HG03521 (cell line): ENCODE measurements at regions not wholly inside any gene's neighbourhood (a gene's known extent, or its start where the extent isn't known, plus 50 kb on each side); places are given as distances from the start of the nearest gene placed in this dataset.

Experiments
- ATAC-seq: cut with Tn5 transposase; IDR thresholded peaks from one replicate; pipeline ENCODE4 v1.9.1; 2021; ENCODE audit warnings: mild to moderate bottlenecking, moderate library complexity; ENCODE audit not compliant: unreplicated experiment

DNA sequence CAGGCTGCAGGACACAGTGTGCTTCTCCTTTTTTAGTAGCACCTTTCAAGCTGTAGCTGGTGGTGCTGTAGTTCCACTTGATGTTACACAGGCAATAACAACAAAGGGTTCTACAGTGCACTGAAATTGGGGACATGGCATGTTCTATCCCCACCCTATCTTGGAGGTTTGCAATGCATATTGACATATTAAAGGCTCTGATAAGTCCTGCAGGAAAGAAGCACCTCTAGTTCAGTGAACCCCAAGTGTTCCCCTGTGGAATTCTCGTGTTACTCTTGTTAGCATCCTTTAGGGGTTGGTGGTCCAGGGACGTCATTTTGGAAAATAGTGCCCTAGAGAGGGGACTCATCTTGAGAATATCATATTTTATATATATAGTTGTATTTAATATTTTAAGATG lies 337.6 kb downstream of the DHX35 start:
- no peak for ATAC-seq

DNA sequence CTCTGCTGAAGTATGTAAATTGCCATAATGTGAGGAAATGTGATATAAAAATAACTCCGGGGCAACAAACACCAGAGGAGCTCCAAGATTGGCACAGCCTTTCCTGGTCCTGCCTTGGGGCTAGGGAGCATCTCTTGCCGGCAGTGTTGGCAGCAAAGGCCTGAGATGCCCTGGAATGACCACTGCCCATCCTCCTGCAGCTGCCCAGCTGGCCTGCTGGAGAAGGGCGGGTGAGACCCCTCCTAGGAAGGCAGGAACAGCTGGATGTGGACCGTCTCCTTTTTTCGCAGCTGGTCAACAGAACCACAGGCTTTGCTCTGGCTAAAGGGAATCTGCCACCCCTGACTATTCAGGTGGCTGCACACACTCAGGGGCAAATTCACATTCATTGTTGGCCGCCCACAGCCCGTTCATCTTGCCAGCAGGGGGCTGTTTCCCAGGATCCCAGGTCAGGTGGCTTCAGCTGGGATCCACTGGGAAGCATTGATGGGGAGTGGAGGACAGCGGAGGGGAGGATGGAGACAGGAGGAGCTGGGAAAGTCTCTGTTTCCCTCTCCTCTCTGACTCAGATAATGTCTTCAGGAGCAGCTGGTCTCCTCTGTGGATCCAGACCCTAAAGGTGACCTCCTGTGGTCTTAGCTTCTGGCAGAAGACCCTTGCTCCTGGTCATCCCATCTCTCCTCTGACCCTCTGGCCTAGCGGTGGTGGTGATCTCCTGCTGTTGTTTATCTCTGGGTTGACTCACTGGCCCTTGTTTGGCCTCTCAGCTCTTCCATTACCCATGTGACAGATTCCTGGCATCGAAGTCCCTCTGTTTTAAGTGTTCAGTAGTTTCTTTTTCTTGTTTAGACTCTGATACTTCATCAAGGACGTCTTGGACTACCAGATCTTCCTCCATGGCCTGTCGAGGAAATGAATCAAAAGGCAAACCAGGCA lies 336.7 kb downstream of the DHX35 start:
- ATAC-seq = no peak

DNA sequence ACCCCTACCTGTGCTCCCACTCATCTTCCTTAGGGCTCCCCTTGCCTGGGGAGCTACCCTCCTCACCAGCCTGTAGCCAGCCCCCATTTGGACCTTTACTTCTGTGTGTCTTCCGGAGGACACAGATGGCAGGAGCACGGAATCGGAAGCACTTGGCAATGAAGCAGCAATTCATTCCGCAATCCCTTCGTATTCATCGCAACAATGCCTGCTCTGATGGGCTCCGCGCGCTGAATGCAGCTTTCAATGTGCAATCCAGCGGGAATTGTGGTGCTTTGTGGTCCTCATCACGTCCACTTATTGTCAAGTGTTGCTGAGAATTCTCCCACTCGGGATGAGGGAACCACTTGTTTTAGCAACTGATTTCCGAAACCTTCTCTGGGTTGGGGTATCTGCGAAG lies 336.0 kb downstream of the DHX35 start:
- no peak for ATAC-seq

DNA sequence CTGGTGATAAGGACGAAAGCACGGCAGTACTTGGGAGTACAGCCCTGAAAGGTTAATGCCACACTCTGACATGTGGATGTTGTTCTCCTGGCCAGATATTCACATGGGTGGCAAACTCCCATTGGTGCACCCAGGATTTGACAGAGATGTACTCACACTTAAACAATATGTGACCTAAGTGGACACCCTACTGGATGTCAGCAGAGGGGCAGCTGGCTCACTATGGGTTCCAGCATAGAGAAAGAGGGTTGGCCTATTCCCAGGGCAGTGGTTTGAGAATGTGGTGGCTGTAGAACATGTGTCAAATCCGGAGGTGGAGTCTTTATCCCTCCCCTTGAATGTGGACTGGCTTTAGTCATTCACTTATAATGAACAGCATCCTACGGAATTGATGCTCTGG lies 333.2 kb downstream of the DHX35 start:
- ATAC-seq = no peak

DNA sequence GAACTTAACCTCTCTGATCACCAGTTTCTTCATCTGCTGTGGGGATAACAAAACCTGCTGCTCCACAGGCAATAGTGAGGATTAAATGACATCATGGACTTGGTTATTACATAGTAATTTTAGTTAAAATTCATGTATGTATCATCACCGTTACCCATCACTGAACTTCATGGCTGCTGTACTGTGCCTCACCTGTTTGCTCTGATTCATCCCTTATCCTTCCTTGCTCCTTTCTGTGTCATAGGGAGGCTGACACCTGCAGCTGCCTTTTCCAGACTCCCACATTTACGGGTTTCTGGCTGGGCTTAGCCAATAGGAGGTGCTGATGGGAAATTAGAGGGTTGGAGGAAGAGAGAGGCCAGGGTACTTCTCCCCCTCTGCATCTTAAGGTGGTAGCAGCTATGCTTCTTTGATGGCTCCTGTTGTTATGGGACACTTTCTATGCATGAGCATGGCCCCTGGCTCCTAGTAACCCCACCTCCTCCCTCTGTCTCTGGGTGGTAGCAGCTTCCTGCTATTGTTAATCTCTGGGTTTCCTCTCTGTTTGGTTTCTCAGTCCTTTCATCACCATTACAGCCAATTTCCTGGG lies 332.1 kb downstream of the DHX35 start:
- no peak for ATAC-seq

DNA sequence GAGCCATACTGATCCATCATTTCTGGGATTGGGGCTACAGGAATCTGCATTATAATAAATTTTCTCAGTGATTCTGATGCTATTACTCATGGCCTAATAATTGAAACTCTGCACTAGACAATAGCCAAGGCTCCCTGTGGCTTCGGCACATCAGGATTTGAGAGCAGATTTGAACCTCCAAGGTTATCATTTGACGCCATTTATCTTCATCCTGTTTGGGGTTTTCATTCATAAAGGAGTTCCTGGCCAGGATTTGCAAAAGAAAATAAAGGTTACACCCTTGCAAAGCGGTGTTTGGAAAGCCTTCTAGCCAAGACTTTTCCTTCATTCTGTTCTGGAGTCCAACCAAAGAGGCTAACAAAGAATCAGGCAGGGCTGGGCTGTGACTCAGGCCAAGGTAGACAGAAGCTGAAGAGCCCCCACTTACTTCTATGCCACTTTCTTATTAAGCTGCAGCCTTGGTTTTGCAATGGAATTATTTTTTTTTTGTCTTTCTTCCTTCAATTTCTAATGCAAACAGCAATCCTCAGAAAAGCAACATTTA lies 330.1 kb downstream of the DHX35 start:
- ATAC-seq = no peak

DNA sequence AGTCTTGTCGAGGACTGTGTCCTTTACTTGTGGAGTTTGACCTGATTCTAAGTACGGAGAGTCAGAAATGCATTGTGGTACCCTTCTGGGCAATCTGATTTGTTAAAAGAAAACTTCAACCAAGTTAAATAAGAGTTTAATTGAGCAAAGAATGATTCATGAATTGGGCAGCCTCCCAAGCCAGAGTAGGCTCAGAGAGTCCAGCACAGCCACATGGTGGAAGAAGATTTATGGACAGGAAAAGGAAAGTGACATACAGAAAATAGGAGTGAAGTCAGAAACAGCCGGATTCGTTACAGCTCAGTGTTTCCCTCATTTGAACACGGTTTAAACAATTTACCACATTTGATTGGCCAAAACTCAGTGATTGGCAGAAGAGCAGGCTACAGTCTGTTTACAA lies 329.2 kb downstream of the DHX35 start:
- no peak for ATAC-seq

DNA sequence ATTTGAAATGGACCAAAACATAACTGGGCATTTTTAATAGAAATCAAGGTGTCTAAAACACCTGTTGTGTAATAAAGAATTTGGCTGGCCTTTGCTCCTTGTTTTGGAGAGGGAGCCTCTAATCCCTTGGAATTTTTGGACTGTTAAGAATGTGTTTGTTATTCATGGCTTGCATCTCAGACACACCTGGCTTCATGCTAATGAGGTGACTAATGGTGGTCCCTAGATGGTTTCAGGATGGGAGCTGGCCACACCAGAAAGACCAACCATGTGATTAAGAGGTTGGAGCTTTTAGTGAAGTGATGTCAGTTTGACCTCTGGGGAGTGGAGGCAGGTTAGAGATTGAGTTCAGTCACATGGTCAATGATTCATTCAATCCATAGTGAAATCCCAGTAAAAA lies 328.4 kb downstream of the DHX35 start:
- ATAC-seq = no peak

DNA sequence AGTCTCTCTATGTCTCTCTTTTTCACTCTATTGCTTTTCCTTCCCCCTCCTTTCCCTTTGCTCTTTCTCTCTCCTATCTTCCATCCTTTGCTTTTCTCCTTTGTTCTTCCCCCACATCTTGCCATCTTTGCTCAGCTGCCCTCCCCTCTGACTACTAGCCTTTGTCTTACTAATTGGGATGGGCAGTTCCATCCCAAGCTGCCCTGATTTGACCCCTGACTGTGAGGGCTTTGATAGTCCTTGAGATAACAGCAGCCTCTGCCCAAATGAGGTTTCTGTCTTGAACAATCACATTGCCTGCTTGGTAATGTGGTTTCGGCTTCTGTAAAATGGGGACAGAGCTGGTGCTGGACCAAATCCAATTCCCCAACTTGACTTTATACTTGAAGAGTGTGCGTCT lies 327.7 kb downstream of the DHX35 start:
- no peak for ATAC-seq

DNA sequence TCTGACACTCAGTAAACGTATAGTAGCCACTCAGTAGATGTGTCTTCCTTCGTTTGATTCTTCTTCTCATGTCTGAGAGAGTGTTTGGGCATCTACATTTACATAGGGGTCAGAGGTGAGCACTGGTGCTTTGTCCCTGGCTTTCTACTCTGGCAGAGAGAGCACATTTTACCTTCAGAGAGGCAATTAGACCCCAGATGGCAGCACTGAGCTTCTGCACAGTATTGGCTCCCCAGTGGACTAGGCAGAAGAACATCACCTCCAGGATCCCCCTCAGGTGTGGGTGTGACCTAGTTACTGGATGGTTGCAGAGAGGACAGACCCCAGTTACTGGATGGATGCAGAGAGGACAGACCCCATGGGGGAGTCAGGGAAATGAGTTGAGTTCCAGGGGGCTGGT lies 327.2 kb downstream of the DHX35 start:
- ATAC-seq = no peak

DNA sequence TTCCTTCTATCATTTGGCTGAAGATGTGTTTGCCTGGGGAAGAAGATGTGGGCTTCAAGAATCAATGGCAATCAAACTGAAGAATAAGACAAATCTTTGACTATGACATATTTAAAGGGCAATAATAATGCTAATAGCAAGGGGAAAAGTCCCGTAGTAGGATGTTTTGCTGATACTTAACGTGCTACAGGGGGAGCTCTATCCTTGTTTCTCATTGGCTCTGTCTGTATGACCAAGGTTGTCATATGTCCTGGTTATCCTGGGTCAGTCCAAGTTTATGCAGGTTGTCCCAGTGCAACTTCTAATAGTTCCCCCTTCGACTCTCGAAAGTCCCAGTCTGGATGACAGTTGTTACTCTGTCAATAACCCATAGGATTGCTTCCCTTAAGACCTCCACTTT lies 321.3 kb downstream of the DHX35 start:
- ATAC-seq = no peak

DNA sequence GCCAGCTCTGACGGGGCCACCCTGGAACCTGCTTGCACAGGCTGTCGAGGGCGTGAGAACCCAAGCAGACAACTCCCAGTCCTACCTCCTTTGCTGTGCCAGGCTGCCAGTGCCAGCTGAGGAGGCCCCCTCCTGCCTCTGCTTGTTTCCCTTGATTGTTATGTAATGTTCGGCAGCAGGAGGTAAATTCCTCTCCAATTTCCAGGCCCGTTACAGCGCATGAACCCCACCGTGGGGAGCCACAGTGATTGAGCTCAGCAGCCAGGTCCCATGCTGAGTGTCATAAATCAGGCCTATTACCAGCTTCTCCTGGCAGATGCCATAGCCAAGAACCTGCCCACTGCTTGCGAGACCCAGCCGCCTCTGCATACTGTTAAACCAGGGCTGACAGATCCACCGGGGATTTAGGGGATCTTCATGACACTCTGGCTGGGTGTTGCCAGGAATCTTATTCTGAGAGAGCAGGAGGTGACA lies 320.5 kb downstream of the DHX35 start:
- no peak for ATAC-seq

DNA sequence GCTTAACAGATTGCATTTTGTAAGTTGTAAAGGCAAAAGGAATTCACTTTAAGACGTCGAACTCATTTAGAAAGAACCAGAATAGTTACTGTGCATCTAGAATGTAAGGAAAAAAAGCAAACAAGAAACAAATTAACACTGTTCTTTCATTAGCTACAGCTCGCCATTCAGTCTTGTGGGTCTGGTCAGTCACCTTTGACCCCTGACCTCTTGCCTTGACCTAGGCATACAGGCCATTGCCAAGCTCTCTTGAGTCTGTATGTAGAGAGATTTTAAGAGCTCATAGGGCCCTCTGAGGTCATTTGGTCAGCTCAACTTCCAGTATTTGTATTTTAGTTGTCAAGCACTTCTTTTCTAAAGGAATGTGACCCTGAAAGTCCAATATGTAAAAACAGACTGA lies 318.7 kb downstream of the DHX35 start:
- no peak for ATAC-seq

DNA sequence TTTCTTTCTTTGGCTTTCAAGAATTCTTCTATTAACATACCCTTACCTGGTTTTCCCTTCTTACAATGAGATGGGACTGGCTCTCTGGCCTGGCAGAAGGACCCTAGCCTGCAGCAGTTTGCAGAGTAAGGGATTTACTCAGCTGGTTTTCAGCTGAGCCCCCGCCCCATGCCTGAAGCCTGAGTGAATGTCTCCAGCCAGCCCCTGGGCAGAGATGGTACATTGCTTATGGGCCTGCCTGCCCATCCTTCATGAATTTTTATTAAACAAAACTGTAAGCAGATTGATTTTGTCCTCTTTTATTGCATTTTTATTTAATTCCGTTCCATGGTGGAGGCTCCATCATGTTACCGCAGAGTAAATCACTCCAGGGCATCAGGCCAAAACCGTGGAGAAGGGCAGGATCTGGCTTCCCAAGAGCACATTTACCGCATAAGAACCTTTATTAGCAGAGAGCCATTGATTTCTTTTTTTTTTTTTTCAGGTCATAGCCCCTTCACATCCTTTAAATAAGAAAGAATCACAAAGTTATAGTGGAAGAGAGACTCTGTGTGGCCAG lies 316.2 kb downstream of the DHX35 start:
- no peak for ATAC-seq

DNA sequence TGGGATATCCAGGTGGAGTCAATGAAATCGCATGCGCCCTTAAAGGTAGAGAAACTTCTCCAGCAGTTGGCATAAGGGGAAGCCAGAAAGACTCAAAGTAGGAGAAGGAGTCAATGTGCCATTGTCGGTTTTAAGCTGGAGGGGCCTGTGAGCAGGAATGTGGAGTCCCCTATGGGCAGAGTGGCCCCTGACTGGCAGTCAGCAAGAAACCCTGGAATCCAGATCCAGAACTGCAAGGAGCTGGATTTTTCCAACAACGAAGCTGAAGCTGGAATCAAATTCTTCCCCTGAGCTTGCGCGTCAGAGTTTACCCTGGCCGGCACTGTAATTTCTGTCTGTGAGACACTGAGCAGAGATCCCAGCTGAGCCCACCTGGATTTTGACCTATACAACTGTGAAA lies 315.0 kb downstream of the DHX35 start:
- ATAC-seq = no peak

DNA sequence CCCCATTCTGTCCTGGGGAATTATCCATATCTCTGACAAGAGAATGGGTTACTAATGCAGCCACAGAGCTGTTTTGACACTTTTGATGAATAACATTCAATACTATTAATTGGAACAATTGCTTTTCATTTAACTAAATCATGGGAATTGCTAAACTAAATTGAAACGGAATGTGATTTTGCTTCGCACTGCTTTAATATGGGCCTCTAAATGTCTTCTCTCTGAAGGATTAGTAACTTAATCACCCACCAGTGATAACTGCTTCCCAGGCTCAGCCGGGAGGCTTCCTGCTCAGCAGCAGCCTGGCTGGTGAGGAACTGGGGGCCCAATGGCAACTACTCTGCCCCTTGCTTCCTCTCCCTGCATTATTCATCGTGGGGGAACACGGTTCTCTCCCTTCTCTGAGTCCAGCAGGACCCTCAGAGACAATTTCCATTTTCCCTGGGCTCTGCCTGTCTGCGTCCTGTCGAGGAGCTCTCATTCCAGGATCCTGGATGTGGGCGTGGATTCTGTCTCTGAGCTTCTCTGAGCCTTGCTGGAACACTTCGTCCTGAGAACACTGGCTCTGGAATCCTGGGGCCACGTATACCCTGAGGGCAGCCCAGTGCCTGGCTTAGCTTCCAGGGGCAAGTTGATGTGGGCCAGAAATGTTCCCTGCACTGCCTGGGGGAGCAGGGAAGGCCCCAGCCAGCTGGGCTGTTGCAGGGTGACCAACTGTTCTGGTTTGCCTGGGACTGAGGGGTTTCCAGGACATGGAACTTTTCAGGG lies 308.9 kb downstream of the DHX35 start:
- no peak for ATAC-seq

DNA sequence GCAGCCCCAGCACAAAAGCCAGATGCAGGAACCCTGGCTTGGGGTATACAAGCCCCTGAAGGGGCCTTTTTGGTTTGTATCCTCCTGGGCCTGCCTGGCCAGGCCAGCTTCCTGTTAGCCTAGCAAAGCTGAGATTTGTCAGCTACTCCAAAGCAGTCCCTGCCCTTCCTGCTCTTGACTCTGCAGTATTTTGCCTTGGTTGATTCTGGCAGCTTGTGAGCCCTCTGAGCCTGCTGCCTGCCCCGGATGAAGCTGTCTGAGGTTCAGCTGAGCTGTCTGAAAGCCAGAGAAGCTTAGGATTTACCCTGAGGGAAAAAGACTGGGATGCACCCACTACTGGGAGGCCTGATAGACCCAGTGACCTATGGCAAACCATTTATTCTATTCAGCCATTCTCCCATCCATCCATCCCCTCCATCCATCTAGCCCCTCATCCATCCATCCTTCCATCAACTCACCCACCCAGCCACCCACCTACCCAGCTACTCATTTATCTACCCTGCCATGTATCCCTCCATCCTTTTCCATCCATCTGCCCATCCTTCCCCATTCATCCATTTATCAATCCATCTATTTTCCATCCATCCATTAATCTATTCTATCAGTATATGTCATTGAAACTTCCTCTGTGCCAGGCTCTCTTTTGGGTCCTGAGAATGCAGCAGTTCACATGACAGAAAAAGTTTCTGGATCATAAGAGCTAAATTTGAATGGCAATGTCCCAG lies 307.5 kb downstream of the DHX35 start:
- ATAC-seq = no peak

DNA sequence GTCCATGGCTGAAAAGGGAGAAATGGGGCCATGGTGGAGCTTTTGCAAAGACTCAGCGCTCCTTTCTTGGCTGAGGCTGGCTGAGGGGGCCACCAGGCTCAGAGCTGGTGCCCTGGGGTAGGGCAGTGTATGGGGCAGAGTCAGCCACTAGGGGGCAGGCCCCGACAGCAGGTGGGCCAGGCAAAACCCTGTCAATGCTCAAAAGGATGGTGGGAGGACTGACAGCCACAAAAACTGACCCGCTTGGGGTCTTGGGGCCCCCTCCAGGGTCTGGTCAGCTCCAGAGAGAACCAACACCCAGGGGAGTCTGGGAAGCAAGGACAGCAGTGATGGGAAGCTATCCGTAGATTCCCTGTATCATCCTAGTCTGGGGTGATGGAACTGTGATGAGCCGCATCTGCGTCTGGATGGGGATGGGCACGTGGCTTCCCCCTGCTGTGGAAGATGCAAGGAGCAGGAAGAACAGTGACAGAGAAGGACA lies 306.9 kb downstream of the DHX35 start:
- ATAC-seq = peak; percentile 77

DNA sequence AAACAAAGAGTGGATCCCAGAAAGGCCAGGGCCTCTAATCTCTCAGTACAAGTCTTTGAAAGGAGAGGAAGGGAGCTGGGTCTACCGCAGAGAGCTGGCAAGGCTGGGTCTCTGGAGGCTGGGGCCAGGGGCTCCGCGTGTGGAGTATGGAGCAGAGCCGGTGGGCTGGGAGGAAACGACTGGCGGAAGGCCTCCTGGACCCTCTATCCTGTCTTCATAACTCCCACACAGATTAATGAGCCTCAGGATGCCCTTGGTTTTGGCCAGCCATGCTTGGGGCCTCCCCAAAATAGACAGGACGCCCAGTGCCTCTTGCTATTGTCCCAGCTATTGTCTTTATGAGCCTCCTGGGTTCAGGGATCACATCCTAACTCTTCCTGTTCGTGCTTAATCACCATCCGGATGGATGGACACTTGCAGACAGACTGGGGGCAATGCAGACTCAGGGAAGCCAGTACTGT lies 306.4 kb downstream of the DHX35 start:
- no peak for ATAC-seq

DNA sequence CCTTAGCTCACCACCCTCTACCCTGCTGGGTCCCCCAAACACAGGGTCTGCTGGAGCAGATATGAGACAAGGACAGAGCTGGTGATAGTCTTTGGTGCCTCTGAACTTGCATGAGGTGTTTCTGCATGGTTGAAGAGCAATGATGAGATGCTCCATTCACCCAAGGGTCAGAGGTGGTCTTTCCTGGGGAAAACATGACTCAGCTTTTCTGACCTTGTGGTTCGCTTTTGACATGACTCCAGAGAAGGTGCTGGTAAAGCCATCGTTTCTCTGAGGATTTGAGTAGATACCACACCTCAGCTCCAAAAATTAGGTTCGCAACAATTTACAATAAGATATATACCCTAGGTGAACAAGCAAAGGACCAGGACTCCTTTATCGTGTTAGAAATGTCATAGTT lies 304.8 kb downstream of the DHX35 start:
- no peak for ATAC-seq
